ENCODE measurements at regions not wholly inside any gene's neighbourhood (a gene's known extent, or its start where the extent isn't known, plus 50 kb on each side); places are given as distances from the start of the nearest gene placed in this dataset.

GRCh38 chrX:137101273-137101990 lies 67.6 kb upstream of the GPR101 start:
- POLR2A ChIA-PET: no interaction called here
- no peak for TF ChIP-seq CTCF (IDR thresholded peaks at IDR 0.05; ENCODE audit: insufficient read depth, low read length, missing control alignments)
- DNase-seq (ENCODE audit: low read depth, low spot score): no peak
- no peak overlapping the region for H3K4me3 ChIP-seq (ENCODE audit: low read depth, low read length)
- CTCF ChIA-PET: no interaction called here
